G401 (cell line): ENCODE measurements at regions not wholly inside any gene's neighbourhood (a gene's known extent, or its start where the extent isn't known, plus 50 kb on each side); places are given as distances from the start of the nearest gene placed in this dataset.
A peak's percentile ranks its signal among the peaks of the same experiment; 100 is the strongest.
"Not testable (repeated sequence)": the region's sequence is repeated elsewhere in the genome, so short reads cannot be mapped to it uniquely, and the experiment has no call there.

Experiments
- DNase-seq: peaks from one replicate; pipeline ENCODE4 v3.0.0-alpha.2; 2015; ENCODE audit warnings: low spot score
- in situ Hi-C: cut with HindIII; loops from 2 replicates; pipeline ENCODE4 v1.10.0; 2016; ENCODE audit warnings: low sequenced_read_pairs, mixed read lengths

GRCh38 chr4:71201057-71201456 lies 137.8 kb upstream of the SLC4A4 start:
- DNase-seq = no peak
- in situ Hi-C loops = no loop called here

DNA sequence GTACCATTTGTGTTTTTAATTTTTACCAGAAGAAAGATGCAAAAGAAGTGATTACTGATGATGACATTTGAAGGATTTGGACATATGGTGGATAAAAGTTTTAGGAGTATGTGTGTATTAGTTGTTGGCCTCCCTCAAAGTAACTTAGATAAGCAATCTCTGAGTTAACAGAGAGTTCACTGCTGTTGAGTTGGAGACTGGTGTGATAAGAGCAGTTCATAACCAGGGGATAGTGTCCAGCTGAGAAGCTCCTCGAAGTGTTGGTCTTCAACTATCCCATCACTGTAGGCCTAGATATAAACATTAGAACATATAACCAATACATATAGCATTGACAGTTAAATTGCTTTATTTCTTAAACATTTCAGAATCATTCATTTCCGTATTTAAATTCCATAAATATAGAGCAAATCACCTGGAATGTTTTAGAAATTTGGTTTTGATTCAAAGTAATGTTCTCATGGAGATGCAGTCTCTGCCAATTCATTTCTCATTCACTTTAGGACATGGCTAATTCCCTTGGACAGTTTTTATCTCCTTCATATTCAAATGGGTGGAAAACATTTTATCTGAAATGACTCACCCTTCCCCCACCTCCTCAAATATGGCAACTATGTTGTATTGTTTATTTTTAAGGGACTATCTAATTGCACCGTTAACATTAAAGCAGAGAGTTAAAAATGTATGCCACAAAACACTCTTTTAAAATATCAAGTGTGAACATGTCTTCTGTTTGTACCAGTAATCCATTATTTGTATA lies 136.8 kb upstream of the SLC4A4 start:
- DNase-seq = no peak
- in situ Hi-C loops = no loop called here

DNA sequence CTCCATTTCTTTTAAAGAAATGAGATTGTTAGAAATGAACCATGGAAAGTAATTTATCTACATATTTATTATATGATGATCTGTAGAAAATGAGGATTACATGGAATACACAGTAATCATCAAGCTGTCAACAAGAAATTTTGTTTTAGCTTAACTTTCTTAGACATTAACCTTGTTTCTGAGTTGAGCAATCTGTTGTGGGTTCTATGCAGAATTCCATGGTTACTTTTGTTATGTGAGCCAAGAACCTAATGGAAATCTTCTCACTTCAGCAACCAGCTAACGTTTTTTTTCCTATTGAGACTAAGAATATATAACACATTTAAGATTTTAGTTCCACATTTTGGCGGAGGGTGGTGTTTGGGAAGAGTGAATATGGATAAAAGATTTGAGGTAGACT lies 136.1 kb upstream of the SLC4A4 start:
- in situ Hi-C loops = no loop called here

GRCh38 chr4:71204056-71204455 lies 134.8 kb upstream of the SLC4A4 start:
- no peak for DNase-seq
- in situ Hi-C loops = no loop called here

More for the DNA sequence above, 136.1 kb upstream of the SLC4A4 start:
- no peak for DNase-seq

GRCh38 chr4:71206763-71207162 lies 132.1 kb upstream of the SLC4A4 start:
- no peak for DNase-seq
- in situ Hi-C loops = no loop called here

GRCh38 chr4:71209161-71209560 lies 129.7 kb upstream of the SLC4A4 start:
- in situ Hi-C loops = no loop called here
- no peak for DNase-seq

GRCh38 chr4:71210823-71211222 lies 128.0 kb upstream of the SLC4A4 start:
- in situ Hi-C loops = no loop called here
- no peak for DNase-seq

DNA sequence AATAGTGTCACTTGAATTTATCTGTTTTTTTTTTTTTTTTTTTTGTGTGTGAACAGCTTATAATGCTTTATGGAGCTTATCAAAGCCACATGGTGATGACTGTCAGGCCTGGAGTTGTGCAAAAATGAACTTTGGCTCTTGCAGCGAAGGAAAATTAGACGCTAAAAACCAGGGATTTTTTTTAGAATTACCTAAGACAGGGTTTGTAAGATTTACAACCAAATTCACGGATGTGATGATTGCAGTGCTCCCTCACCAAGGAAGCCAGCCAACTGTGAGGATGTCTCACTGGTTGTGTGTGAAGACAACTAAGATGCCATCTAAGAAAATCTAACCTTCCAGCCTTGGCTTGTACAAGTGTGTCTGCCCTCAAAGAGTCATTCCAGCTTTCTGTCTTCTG lies 127.1 kb upstream of the SLC4A4 start:
- DNase-seq = no peak
- in situ Hi-C loops = no loop called here

GRCh38 chr4:71212216-71212615 lies 126.6 kb upstream of the SLC4A4 start:
- in situ Hi-C loops = no loop called here
- DNase-seq = no peak

GRCh38 chr4:71214578-71214977 lies 124.2 kb upstream of the SLC4A4 start:
- no peak for DNase-seq
- in situ Hi-C loops = no loop called here

- DNase-seq = no peak
- in situ Hi-C loops = no loop called here
Observed at GRCh38 chr4:71216316-71216959, 122.4 kb upstream of the SLC4A4 start.

- no peak for DNase-seq
- in situ Hi-C loops = no loop called here
Observed at GRCh38 chr4:71217688-71218087, 121.1 kb upstream of the SLC4A4 start.

GRCh38 chr4:71220848-71221247 lies 118.0 kb upstream of the SLC4A4 start:
- DNase-seq, in situ Hi-C loops: not testable (repeated sequence)

DNA sequence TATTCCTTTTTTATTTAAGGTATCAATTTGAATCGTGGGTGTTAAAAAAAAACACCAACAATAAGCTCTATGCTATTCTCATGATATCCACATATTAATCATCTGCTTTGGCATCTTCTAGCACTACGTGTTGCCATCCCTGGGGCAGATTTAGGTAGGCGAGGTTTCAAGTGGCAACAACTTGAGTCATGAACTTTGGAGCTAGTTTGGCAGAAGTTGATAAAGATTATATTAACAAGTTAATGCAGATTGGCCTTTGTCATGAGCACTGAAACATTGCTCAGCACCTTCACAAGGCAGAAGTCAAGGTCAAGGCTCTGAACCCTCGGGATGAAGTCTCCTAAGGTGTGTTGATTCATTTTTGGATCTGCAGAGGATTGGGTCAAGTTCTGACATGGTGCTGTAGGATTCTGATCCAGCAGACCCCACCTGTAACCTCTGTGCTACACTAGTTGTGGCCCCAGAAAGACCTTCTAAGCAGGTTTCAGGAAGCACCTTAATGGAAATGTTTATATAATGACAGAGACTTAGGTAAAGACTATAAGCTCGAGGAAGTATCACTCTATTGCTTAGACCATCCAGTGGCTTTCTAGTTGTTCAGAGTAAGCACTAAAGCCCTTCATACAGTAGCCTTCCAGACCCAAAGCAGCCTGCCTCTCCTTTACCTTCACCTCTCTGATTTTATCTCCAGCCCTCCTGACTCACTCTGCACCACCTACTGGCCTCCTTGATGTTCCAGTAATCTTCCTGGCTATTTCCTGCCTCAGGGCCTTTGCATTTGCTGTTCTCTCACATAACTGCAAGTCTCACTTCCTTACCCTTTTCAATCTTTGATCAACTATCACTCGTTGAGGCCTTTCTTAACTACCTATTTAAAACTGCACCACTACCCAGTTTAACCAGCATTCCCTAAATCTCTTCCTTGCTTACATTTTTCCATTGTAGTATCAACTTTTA lies 117.0 kb upstream of the SLC4A4 start:
- in situ Hi-C loops = no loop called here
- no peak for DNase-seq

GRCh38 chr4:71222661-71223060 lies 116.2 kb upstream of the SLC4A4 start:
- in situ Hi-C loops = no loop called here
- DNase-seq = no peak

GRCh38 chr4:71229477-71230270 lies 109.1 kb upstream of the SLC4A4 start:
- in situ Hi-C loops = no loop called here
- peak; percentile 88 for DNase-seq

DNA sequence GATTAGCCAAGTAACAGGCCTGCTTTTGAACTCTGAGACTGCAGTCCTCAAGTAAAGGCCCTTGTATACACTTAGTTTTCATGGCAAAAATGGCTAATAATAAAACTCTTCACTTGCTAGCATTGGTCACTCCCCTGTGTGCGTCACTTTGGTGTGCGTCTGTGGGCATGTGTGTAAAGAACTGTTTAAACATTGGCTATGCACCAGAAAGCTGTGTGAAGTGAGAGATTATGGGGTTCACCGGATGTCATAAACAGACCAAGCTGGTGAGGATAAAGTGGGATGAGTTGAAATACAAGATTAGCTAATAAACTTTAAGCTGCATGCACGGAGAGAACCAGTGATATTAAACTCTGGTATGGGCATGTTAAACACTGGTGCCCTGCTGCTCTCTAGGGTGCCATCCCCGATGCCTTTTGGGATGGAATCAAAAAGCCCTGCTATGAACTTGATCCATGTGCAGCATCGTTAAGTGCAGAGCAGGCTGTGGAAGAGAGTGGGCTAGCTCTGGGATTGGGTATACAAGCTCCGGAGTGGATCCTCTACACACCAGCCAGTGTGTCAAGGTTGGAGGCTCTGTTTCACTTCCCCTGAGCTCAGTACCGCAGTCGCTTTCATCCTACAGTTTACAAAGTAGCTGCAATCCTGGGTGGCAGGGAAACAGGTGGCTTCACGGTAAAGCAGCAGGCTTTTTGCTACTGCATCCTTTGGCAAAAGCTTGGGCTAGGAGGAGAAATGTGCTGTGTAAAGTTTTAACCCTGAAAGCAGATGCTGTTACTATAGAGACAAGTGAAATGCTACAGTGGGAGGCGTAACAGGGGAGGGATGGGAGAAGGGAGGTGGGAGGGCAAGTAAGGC lies 108.3 kb upstream of the SLC4A4 start:
- in situ Hi-C loops = no loop called here
- DNase-seq = peak; percentile 50
